Posterior vena cava (tissue), 2 donors: ENCODE measurements at regions not wholly inside any gene's neighbourhood (a gene's known extent, or its start where the extent isn't known, plus 50 kb on each side); places are given as distances from the start of the nearest gene placed in this dataset.
"Not testable (repeated sequence)": the region's sequence is repeated elsewhere in the genome, so short reads cannot be mapped to it uniquely, and the experiment has no call there.

Source experiments
- DNase-seq: peaks from one replicate; pipeline ENCODE4 v3.0.0-alpha.2; 2020; ENCODE audit warnings: low spot score
- intact Hi-C, 2 donors: fragments of 100-400 bp; cut with DNase I; formaldehyde crosslinking; loops; one replicate each; pipeline versions ENCODE4 v1.14.1 to v1.14.2; 2022 to 2023
- donor health status: DM: yes; HTN: yes; CAD: no.
- donor health status: DM: yes; HTN: yes; CAD: no.

GRCh38 chr6:170143401-170144150 lies 147.3 kb downstream of the DLL1 start:
- intact Hi-C loops: no loop called here
- peak; percentile 58 for DNase-seq

DNA sequence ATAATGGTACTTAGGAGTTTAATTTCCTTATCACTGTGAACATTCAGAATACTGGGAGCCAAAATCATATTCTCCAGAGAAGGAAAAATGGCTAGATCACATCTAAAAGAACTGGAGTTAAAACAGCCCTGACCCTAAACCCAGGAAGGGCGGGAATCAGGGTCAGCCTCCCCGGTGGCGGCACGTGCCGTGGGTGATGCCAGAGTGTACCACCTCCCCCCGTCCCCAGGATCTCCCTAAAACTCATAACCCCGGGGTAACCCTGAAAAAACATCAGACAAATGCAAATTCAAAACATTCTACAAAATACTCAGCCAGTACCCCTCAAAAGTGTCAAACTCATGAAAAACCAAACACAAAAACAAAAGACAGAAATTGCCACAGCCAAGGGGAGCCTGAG lies 148.3 kb downstream of the DLL1 start:
- no peak for DNase-seq

GRCh38 chr6:170141061-170141460 lies 149.8 kb downstream of the DLL1 start:
- intact Hi-C loops: not testable (repeated sequence)
- peak; percentile 23 for DNase-seq

More for the DNA sequence above, 148.3 kb downstream of the DLL1 start:
- intact Hi-C loops: no loop called here

- intact Hi-C loops: no loop called here
- DNase-seq: peak; percentile 57
These were observed 150.7 kb downstream of the DLL1 start for GRCh38 chr6:170140129-170140528.

DNA sequence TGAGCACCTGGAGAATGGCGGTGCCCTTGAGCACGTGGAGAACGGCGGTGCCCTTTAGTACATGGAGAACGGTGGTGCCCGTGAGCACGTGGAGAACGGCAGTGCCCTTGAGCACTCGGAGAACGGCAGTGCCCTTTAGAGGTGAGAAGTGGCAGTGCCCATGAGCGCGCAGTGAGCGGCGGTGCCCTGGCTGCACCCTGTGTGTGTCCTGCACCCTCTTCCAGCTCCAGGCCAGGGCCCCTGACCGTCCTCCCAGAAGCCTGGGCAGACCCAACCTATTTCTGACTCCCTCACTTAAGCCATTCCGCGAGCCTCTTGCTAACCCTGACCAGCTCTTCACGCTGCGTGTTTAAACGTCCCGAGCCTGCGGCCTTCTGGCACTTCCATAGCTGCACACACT lies 151.3 kb downstream of the DLL1 start:
- DNase-seq: peak; percentile 74
- intact Hi-C loops: no loop called here

DNA sequence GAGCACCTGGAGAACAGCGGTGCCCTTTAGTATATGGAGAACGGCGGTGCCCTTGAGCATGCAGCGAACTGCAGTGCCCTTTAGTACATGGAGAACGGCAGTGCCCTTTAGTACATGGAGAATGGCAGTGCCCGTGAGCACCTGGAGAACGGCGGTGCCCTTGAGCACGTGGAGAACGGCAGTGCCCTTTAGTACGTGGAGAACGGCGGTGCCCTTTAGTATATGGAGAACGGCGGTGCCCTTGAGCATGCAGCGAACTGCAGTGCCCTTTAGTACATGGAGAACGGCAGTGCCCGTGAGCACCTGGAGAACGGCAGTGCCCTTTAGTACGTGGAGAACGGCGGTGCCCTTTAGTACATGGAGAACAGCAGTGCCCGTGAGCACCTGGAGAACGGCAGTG lies 151.8 kb downstream of the DLL1 start:
- intact Hi-C loops: not testable (repeated sequence)
- DNase-seq: peak; percentile 42

- intact Hi-C loops: no loop called here
- peak; percentile 59 for DNase-seq
These were observed 152.7 kb downstream of the DLL1 start for GRCh38 chr6:170137911-170138910.

DNA sequence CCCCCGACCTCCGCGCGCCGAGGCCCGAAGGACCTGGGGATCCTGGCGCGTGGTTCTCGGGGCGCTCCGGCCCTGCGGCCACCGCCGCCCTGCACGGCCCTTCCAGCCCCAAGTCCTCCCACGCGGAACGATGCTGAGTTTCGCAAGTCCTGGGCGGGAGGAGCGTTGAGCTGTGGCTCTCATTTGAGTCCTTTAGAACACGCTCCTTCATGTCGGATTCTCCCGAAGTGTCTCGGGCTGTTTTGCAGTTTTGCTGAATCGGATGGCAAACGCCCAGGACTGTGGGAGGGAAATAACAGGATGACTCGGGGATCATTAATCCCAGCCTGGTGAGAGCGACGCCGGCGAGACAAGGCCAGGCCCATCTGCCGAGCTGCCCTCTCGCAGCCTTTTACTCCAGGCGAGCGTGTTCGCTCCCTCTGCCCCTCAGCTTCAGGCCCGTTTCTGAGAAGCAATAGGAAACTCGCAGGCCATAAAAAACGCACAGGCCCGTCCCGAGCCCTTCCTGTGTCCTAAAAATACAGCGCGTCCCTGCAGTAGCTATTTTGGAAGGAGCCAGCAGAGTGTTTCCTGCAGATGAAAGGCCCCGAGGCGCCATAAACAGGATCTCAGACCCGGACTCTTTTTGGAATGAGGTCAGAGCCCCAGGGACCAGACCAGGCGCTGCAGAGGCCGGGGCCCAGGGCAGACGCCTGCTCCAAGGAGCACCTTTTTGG lies 153.5 kb downstream of the DLL1 start:
- DNase-seq: peak; percentile 79
- intact Hi-C loops: no loop called here

DNA sequence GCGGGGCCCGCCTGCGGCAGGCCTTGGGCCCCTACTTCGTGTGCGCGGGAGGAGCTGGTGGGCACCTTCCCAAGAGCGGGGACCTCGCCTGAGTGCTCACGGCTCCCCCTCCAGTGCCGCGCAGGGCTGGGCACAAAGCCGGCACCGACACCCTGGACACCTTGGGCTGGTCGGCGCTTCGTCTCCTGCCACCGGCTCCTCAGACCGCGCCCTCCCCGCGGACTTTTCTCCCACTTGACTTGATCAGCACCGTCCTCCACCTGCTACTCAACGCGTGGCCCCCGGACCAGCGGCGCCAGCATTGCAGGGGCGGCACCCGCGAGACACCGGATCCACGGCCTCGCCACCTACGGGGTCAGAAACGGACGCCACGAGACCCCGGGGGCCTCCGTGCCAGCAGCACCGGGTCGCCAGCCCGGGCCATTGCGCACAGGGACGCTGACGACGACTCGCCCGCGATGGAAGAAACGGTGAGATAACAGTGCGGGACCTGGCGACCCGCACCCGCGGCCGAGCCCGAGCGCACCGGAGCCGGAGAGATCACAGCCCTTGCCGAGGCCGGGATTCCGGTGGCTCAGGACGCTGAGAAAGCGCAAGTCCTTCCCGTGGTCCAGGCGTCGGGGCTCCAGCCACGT lies 154.2 kb downstream of the DLL1 start:
- peak; percentile 72 for DNase-seq
- intact Hi-C loops: no loop called here

- intact Hi-C loops: no loop called here
- peak; percentile 78 for DNase-seq
These were observed 154.9 kb downstream of the DLL1 start for GRCh38 chr6:170135821-170136471.

DNA sequence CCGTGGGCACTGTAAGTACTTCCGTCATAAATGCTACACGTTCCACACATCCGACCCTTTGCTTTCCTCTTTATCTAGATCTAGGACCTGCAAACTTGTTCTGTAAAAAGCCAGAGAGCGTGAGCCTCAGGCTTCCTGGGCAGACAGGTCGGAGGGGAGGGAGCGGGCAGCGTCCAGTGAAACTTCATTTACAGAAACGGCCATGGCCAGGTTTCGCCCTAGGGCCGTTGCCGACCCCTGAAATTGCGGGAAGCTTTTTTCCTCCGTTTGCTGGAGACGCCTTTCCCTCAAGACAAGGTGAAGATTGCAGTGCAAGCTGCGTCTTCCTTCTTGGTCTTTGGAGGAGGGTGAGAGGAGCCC lies 155.4 kb downstream of the DLL1 start:
- intact Hi-C loops: no loop called here
- DNase-seq: peak; percentile 35

- DNase-seq: peak; percentile 68
- intact Hi-C loops: no loop called here
These were observed 156.1 kb downstream of the DLL1 start for GRCh38 chr6:170134471-170135440.

DNA sequence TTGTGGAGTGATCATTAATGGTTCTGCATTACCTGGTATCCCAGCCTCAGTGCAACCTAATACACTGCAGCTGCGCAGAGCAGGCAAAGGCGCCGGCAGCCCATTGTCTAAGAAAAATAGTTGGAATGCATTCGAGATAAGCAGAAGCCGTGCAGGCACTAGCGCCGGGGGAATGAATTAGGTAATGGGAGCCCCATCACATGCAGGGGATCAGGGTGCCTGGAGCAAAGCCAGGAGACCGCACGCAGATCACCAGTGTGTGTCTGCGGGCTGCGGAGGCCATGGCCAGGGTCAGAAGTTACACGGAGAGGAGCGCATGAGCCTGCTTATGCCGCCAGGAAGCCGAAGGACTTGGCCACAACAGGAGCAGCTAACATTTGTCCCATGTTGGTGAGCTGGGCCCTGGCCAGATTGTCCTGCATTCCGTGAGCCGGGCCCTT lies 156.8 kb downstream of the DLL1 start:
- DNase-seq: peak; percentile 67
- intact Hi-C loops: no loop called here

DNA sequence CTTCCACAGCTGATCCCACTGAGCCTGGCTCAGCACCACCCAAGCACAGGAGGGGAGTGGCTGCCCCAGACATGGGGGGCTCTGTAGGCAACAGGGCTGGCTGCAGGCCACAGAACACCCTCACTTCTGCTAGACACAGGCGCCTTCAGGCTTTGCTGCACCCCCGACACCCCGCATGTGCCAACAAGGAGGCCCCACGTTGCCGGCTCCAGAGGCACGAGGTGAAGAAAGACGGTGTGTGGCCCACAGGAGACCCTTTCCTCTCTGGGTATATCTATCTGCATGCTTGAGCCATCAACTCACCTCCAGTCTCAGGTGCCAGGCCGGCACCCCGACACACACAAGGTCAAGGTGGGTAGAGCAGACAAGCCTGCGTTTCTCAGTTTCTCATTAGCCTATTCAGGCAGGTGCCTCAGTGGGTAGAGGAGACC lies 158.3 kb downstream of the DLL1 start:
- intact Hi-C loops: no loop called here
- peak; percentile 76 for DNase-seq

- peak; percentile 76 for DNase-seq
- intact Hi-C loops: no loop called here
These were observed 158.8 kb downstream of the DLL1 start for GRCh38 chr6:170132011-170132521.

DNA sequence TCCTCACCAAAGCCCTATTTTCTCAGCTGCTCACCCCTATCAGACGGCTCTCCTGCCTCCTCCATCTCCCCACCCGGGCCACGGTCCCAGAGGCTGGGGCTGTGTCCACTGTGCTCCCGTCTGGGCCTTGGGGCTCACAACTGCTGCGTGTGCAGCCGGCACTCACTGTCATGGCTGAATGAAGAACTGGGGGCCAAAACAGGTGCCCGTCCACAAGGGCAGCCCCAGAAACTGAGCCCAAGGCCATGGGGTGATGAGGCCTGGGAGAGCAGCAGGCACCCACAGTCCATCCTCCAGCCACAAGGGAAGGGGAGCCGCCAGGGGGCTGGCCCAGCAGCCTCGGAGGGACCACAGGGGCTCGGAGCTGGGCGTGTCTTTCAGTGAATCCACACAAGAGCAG lies 159.5 kb downstream of the DLL1 start:
- intact Hi-C loops: no loop called here
- peak; percentile 62 for DNase-seq

GRCh38 chr6:170130771-170131241 lies 160.1 kb downstream of the DLL1 start:
- intact Hi-C loops: no loop called here
- peak; percentile 70 for DNase-seq
